Mucosa of gallbladder (tissue), 1 donor: ENCODE measurements at regions not wholly inside any gene's neighbourhood (a gene's known extent, or its start where the extent isn't known, plus 50 kb on each side); places are given as distances from the start of the nearest gene placed in this dataset.

Experiments used
- DNase-seq: peaks from one replicate; pipeline ENCODE4 v3.0.0-alpha.2; 2020; ENCODE audit warnings: low spot score
- donor health status: DM: no; HTN: no; CAD: no.

DNA sequence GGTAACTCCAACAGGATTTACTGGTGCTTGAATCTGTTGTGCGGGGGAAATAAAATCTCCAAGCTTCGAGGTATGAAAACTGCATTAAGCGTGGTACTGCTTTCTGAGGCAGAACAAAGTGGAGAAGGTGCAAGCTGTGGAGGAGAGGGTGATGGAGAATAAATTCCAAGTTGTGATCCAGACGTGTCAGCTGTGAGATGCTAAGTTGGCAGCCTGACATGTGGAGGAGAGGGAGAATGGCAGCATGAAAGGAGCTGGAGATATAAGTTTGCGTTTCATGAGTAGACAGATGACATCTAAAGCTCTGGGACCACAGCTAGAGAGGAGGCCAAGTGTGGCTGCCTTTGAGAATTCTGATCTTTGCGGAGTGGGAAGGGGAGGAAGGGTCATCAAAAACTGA, 411.8 kb downstream of the FBXO15 start:
- no peak for DNase-seq

DNA sequence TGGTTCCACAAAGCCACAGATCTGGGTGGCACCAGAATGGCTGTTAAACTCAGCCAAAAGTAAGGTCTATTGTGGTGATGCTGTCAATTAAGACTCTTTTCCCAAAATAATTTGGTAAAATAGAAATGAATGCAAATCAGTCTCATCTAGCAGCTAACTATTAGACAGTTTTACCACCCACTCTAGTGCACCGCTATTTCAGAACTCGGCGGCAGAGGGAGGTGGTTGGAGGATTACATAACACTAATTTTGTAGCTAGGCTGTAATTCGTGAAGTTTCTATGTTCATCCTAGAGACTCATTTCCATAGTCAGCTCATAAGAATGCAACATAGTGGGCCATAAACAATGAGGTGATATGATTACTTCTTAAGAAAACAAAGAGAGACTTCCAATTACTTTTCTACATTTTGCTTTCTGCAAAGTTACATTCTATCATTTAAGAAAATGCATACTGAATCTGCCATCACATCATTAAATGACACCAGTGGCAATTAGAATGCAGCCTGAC, 413.8 kb downstream of the FBXO15 start:
- DNase-seq, result no peak

DNA sequence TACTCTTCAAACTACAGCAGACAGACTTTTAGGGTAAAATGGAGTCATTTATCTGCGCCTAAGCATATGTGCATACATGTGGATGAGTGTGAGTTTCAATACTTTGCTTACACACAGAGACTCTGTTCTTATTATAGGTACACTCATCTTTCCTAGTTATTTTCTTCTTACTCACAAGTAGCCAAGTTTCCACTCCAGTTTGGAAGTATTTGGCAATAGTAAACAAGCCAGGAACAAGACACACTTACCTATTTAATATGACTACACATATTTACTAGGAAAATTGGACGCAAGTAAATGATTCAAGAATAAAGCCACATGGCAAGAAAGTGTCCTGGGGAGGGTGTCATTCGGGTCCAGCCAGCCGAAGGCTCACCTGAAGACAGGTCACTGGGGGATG, 414.3 kb downstream of the FBXO15 start:
- DNase-seq, result no peak

DNA sequence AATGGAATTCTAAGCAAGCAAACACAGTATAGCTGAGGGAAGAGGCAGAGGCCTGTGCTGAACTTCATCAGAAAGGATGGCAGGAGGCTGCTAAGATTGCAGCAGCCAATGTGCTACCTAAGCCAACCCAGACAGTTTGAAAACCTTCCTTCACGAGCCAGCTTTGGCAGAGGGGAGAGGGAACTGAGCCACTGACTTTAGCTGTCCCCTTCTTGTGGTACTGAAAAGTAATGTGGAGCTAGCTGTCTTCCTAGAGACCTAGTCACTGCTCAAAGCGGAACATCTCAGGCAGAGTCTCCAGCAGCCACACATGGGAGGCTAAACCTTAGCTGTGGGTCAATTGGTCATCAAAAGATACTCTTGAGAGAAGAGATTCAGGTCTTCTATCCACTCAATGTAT, 419.0 kb downstream of the FBXO15 start:
- DNase-seq, result no peak

DNA sequence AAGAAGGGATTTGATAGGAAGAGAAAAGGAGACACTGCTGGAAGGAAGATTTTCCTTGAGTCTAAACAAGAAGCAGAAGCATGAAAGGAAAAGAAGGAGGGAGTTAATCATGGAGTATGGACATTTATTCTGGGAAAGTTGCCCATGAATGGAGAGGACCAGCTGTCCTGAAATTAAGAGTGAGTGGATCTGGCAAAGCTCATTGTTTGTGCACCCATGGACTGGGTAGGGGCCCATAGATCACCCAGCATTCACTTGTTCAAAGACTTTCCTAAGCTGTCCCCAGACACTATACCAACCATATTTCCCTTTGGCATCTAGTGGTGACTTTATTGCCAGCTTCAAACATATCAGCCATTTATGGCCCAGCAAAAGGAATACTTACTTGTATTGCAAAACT, 422.7 kb downstream of the FBXO15 start:
- DNase-seq, result no peak

DNA sequence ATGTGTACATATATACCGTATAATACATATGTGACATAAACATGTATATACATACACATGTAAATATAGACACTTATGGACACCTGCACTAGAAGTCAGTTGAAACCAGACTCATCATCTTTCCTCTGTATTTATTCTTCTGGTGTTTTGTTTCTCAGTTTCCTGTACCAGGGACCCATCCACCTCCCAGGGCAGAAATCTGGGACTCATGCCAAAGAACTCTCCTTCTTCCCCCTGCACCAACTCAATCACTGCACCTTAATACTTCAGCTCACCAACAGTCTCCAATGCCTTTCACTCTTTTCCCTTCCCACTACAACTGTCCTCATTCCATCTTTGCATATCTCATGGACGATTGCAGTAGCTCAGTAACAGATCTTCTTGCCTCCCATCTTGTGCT, 428.0 kb downstream of the FBXO15 start:
- DNase-seq, result no peak

DNA sequence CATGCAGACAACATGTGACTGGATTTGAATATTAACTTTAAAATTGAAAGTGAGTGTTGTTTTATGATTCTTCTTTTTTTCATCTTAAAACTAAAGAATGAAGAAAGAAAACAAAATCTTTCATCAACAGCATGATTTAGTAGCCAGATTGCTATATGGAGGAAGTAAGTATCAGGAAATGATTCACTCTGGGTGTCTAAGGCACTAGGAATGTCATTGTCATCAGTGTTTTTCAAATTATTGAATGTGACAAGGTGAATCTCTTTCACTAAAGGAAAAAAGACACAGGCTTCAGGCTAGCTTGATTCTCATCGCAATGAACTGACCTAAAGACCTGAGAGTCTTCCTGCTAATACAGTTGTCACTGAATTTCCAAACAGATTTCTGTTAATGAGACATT, 430.1 kb downstream of the FBXO15 start:
- no peak for DNase-seq

DNA sequence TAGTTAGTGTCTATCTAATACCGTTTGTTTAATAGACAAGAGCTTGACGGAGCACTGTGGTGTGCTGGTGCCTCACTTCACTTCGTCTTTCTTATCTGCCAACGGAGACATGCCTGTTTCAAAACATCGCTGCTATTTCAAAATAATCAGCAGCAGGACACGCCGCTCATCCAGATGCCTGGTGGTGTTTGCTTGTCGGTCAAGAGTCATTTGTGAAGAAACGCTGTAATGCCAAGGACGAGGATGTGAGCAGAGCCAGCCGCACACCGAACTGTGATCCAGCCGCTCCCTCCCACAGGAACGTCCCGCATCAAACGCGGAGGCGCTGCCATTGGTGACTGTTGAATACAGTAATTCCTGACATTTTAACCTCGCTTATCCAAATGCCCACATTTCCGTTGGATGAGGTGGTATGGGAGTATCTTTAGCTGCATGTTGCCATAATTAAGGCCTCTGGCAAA, 432.4 kb downstream of the FBXO15 start:
- DNase-seq, result no peak

DNA sequence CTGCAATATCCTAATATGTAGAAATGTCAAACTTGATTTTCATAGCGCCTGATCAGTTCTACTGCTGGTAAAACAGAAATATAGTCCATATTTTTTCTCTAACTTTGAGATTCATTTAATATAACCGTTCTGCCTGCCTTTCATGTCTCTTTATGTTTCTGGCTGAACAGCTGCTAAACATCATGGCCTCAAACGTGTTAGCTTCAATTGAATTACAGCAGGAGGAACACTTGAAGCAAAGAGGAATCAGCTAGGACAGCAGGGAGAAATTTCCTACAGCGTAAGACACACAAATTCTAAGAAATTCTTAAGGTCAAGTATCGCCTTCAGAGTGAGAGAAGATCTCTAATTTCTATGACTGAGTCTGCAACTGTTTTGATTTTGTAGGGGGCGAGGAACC, 433.2 kb downstream of the FBXO15 start:
- no peak for DNase-seq

DNA sequence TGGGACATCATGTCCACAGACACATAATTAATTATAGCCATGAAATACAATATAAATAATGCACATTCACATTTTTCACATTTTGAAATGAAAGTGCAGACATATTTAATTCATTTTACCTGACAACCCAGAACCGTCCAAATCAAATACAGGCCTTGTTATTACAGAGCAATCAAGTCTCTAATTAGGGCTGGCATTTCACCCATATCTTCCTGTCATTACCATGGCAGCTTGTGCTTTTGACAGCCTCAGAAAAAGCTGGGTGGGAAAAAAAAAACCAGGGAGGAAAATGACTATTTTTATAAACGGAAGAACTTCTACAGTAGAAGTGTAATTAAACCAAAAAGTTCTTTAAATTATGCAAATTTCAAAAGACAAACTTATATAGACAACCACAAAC, 436.4 kb downstream of the FBXO15 start:
- no peak for DNase-seq

DNA sequence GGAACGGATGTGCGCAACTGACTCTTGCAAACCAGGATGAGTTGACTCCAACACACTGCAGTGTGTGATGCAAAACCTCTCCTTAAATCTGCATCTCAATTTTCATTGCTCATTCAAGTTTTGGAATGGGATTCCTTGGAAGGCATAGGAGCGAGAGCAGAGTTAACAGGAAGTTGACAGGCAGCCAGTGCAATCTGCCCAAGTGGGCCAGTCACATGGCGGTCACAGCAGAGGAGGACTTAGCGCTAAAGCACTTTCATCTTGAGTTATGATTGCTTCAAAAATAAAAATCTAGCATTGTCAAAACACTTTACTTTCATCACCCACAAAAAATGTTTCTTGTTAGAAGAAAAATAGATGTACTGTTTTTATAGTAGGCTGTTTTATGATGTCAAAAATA, 439.0 kb downstream of the FBXO15 start:
- DNase-seq, result no peak

DNA sequence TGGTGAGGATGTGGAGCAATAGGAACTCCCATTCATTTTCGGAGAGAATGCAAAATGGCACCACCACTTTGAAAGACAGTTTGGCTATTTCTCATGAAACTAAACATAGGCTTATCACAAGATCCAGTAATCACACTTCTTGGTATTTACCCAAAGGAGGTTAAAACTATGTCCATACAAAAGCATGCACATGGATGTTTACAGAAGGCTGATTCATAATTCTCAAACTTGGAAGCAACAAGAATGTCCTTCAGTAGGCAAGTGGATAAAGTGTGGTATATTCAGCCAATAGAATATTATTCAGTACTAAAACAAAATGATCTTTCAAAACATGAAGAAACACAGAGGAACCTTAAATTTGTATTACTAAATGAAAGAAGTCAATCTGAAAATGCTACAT, 440.6 kb downstream of the FBXO15 start:
- no peak for DNase-seq

DNA sequence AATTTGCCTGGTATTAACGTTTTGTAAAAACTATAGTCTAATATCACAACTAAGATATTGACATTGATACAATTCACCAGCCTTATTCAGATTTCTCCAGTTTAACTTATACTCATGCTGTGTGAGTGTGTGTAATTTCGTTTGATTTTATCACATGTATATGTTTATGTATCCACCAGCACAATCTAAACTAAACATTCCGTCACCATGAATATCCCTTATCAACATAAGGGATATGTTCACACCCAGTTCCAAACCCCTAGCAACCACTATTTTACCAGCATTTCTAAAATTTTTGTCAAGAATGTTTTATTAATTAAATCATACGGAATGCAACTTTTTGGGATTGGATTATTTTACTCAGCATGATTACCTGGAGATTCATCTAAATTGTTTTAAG, 450.3 kb downstream of the FBXO15 start:
- no peak for DNase-seq

DNA sequence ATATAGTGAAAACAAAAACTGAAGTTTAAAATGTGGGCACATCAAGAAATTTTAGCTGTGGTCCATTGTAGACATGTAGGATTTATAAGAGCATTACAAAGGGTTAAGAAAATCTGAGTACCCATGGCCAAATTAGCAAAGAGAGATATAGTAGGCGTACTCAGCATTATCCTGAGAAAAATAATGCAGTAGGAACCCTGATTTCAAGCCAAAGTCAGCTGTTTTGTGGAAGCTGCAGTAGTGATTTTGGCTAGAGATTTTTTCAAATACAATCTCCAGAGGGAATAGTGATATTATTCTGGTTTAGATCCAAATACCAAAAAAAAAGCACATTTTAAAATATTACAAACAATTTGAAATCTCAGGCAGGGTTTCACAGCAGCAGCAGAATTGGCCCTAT, 450.9 kb downstream of the FBXO15 start:
- no peak for DNase-seq

DNA sequence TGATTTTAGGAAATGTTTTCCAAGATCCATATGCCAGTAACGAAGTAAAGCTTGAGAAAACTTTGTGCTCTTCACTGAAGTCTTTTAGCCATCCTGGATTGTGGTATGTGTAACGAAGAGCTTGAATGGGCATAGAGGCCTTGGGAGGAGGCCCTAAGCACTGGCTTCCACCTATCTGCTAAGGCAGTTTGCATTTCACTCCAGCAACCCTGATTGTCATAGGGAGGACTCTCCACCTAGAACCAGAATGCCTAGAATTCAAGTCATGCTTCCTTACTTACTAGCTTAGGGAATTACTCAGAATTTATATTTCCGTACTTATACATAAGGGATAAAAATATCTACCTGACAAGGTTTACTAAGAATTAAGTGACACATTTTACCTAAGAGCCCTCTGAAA, 451.5 kb downstream of the FBXO15 start:
- DNase-seq, result no peak

DNA sequence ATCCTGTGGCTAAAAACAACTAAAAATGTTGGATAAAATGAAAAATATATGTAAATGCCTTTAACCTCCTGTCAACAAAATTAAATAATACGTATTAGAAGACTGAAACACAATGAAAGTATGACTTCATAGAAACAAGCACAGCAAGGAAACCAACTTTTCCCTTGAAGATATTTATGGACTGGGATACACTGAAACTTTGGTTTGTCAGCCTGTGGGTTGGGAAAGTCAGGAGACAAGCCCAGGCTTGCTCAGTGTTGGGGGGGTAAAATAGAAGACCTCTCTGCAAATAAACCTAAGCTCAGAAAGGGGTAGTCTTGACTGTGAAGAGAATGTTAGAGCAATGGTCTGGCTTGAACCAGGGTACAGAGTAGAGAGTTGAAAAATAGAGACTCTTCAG, 454.5 kb downstream of the FBXO15 start:
- DNase-seq, result no peak

DNA sequence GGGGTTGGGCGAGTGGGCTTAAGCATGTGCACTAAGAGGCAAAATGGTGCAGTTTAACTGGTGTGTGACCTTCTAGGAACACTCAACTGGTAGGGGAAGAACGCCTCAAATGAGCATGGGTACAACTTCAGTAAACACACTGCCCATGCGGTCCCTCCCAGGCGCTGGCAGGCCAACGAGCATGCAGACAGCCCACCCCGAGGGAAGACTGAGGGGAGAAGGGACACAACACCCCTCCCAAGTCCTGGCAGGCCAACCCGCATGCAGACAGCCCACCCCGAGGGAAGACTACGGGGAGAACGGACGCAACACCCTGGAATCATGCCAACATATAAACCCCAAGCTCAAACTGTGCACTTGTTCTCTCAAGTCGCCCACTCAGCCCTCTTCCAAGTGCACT, 456.0 kb downstream of the FBXO15 start:
- no peak for DNase-seq

DNA sequence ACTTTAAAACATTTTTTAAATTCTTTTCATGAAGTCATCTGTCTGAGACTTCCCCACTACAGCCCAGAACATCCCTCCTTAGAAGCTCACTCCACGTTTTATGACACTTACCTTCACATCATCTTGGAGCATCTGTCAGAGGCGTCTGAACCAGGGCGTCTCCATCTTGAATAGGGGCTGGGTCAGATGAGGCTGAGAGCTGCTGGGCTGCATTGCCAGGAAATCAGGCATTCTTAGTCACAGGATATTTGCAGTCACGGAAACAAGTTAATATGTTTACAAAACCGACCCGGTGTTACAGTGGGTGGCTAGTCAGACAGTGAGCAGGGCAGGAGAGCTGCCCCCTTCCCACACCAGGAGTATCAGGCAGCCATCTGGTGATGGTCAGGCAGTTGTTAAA, 456.5 kb downstream of the FBXO15 start:
- DNase-seq, result no peak

DNA sequence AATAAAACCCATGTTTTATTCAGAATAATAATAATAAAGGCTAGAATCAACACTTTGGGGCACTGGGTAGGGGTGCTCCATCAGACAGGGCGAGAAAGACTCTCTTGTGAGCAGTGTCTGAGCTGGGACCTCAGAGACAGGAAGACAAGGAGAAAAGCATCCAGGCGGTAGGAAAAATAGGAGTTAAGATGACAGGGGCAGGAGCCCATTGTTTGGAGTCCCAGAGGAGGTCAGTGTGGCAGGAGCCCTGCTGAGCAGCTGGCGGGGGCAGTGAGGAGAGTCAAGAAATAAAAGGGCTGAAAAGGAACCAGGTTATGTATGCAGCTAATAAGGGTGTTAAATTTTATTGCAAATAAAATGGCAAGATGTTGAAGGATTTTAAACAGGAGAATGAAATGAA, 457.4 kb downstream of the FBXO15 start:
- no peak for DNase-seq

DNA sequence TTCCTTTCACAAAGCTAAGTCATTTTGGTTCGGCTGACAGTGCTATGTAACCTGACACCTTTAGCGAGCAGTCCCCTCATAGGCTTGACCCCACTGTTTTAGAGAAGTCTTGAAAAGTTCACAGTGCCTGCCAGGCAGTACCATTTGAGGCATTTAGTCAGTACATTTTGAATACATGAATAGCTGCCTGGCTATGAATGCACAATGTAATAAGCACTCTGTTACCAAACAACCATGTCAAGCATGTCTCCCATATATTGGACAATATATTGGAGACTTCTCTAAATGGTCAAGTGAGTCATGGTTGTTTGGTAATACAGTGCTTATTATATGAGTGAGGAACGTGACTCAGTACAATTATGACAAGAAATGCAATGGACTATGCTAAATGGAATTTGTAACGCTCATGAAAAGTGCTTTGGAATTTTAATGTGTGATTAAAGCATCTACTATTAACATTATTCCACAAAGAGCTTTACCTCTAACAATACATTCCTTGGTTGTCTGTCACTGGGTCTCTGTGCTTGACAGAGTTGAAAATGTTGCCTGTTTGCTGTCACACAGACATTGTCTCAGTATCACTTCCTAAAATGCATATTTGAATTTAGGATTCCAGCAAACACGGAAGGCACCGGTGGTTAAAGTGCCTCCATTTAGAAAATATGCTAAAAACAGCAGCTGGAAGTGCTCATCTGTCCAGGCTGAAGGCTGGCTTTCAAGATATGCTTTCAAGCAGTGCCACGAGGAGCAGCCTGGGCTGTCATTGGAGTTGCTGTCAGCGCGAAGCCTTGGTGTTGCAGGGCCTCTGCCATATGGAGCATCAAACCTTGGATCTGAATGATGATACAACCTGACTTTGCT, 458.6 kb downstream of the FBXO15 start:
- DNase-seq, result no peak

DNA sequence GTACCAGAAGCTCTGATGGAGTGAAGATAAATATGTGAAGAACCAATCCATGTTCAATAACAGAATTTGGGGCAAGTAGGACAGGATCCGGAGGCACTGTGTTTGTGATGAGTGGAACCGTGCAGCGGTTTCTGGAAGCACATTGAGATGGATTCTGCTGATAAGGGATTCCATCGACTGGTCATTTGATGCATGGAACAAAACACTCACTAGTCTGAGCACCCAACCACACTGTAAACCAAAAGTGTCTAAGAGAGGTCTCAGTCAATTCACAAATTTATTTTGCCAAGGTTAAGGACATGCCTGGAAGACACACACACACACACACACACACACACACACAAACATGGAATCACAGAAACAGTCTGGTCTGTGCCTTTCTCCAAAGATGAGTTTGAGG, 459.5 kb downstream of the FBXO15 start:
- DNase-seq, result no peak

DNA sequence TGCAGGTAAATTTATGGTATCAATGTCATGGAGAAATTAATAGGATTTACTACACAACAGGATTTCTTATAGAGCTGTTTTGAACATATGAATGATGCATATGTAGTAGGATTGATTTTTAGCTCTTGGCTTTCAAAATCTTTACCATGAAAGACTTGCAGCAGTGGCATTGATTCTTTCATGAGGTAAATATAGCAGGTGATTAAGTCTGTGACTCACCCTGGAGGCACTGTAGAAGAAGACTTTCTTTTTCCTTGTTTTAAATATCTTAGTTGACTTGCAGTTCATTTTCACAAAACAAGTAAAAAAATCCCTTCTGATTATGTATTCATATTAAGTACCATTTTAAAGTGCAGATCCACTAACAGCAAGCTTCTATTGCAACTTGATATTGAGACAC, 463.0 kb downstream of the FBXO15 start:
- no peak for DNase-seq

DNA sequence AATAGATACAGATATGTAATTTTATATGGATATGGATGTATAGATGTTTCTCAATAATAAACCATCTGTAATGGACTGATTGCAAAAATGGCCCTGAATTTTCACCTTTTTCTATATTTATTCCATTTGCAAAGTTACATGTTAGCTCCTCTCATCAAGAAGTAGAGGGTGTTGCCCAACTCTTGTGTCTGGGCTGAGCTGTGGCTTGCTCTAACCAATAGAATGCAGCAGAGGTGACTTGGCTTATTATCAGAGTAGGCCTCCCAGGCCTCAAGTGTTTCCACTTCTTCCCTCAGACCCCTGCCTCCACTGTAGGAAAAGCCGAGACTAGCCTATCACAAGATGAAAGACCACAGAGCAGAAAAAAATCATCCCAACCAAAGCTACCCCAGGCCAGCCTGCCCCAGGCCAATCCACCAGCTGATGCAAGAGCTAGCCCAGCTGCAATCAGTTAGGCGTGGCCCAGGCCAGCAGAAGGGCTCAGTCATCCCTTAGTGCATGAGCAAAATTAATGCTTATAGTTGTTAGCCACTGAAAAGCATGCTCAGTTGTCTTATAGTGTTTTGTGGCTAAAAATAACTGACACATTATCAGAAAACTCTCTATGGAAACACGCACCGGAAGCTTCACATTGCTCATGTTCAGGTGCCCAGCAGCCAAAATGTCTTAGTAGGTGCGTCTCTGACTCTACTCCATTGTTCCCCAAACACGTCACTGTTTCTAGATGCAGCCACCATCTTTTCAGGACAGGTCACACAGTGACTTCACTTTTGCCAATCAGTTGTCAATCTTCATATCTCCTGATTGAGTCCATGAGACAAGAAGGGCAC, 464.0 kb downstream of the FBXO15 start:
- no peak for DNase-seq
